Stimulated activated CD4-positive, alpha-beta T cell treated with anti-CD3 and anti-CD28 coated beads, Interleukin-12 subunit alpha, Interleukin-12 subunit beta, amount 100 ng/mL, for 4 hours (primary cell): ENCODE measurements at regions not wholly inside any gene's neighbourhood (a gene's known extent, or its start where the extent isn't known, plus 50 kb on each side); places are given as distances from the start of the nearest gene placed in this dataset.
"Not testable (repeated sequence)": the region's sequence is repeated elsewhere in the genome, so short reads cannot be mapped to it uniquely, and the experiment has no call there.

Experiments
- DNase-seq: peaks from one replicate; pipeline ENCODE4 v3.0.0-alpha.2; 2020

DNA sequence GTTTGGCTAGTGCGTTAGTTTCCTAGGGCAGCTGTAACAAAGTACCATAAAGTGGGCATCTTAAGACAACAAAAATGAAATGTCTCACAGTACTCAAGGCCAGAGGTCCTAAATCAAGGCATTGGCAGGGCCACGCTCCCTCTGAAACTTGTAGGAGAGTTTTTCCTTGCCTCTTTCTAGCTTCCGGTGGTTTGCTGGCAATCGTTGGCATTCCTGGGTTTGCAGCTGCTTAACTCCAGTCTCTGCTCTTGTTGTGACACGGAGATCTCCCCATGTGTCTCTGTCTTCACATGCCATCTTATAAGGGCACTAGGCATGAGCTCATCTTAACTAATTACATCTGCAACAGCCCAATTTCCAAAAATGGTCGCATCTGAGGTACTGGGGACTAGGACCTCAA is 362.0 kb upstream of the BOD1L1 start:
- DNase-seq: no peak

- no peak for DNase-seq
Measured at GRCh38 chr4:13990596-13991589, 363.4 kb upstream of the BOD1L1 start.

DNA sequence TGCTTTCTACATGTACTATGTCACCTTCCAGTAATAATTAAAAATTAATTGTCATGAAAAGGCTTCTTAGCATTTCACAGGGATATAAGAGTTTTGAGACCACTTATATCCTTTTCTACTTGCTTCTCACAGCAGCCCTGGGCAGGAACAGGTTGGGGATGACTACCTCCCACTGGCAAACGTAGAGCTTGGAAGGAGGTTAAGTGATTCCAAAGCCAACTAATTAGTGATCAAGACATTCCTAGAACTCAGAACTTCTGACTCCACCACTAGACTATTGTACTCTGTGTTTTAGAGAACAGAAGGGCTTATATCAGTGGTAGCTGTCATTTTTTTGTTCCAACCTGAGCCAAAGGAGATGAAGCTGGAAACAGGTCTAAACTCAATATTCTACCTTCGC is 364.5 kb upstream of the BOD1L1 start:
- no peak for DNase-seq

GRCh38 chr4:13992975-13993520 is 365.5 kb upstream of the BOD1L1 start:
- DNase-seq: no peak

- DNase-seq: no peak
Measured at GRCh38 chr4:13994016-13994415, 366.5 kb upstream of the BOD1L1 start.

- DNase-seq: no peak
Measured at GRCh38 chr4:13998850-13999445, 371.4 kb upstream of the BOD1L1 start.

DNA sequence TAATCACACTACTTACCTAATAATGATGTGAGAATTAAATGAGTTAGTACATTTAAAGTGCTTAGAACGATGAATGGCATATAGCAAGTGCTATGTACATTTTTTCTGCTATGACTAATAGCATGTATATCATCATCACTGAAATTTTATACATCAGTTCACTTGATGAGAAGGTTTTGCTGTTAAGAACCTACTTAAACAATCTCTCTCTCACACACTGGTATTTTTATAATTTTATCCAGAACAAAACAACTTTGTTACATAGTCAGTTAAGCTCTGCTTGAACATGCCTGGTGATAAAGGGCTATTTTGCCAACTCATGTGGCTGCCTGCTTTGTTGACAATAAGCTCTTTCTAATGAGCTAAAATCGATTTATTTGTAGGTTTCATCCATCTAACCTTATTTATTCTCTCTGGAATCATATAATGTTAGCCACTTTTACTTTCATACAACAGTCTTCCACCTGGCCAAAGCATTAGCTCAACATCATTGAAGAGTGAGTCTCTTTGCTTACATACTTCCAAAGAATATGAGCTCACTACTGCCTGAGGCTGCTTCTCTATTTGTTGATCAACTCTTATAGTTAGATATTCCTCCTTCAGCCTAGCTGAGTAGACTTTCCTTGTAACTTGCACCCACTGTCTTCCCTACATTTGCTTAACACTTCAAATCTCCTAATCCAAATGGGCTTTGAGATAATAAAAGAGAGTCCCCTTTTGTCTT is 372.7 kb upstream of the BOD1L1 start:
- DNase-seq: no peak

- DNase-seq: not testable (repeated sequence)
Measured at GRCh38 chr4:14002331-14002730, 374.8 kb upstream of the BOD1L1 start.

GRCh38 chr4:14008494-14008893 is 381.0 kb upstream of the BOD1L1 start:
- DNase-seq: no peak

DNA sequence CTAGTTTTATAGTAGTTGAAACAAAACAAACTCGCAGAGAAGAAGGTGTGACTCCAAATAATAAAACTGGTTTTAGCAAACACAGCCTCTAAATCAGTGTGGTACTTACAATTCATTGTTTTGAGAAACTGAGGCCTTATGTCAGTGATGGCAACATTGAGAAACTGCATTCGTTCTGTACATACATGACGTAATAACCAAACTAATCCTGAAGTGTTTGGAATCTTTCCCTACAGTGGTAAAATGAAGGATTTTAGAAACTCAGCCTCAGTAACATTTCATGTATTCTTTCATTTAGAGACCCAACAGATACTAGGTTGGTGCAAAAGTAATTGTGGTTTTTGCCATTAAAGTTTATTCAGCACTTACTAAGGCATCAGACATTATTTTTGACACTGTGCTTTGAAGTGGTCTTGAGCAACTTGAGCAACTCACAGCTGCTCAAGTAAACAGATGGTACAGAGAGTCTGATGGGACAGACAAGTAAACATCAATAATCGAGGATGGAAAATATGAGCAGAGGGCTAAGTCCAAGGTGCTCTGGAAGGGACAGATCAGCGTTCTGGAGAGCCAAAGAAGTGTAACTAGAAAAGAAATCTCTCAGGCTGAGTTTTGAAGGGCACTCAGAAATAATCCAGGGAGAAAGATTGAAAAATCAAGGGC is 390.8 kb upstream of the BOD1L1 start:
- DNase-seq: no peak

DNA sequence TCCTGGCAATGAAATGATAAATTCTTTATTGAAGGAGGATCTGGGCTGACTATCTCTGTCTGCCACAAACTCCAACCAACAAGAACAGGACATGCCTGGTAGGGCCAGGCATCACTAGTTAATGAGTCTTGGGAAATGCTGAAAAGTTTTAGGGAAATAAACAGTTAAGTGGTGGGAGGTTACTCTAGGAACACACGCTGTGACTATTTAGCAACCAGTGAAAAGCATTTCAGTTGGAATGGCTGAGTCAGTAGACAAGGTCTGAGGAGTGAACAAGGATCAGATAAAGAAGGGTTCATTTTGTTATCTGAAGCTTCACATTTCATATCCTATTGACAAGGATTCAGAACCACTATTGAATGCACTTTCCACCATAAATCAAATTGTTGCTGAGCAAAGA is 394.9 kb upstream of the BOD1L1 start:
- no peak for DNase-seq

DNA sequence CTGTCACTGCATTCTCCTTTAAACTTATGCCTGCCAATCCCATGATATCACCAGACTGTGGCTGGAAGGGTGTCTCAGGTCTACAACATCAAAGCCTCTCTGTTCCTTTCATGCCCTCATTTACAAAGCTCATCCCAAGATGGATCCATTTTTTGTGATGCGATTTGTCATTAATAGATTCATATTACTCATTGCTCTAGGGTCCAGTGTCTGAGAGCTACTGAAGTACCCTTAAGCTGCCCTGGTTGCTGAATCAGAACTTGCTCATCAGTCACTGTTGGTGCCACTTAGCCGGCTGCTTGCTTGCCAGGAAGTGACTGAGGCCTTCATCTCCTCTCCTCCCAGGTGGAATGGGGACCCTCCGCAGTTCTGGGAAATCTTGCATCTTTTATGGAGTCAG is 395.5 kb upstream of the BOD1L1 start:
- no peak for DNase-seq

- no peak for DNase-seq
Measured at GRCh38 chr4:14023896-14024295, 396.4 kb upstream of the BOD1L1 start.

DNA sequence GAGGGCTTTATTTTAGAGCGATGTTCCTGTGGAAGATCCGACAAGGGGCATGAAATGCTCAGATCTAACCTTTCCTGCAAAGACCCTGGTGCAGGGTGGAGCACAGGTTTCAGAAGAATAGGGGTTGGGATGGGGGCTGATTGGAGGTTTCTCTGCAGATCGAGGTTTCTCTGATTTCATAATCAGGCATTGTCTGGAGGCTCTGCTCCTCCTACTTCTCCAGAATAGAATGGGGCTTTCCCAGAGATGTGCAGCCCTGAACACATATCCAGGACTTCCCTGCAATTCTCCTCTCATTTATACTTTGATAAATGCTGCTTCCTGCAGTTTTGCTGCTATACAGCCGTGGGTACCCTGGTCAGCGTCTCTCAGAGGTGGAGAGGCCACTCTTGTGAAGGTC is 397.6 kb upstream of the BOD1L1 start:
- DNase-seq: no peak

- no peak for DNase-seq
Measured at GRCh38 chr4:14025891-14026290, 398.4 kb upstream of the BOD1L1 start.

DNA sequence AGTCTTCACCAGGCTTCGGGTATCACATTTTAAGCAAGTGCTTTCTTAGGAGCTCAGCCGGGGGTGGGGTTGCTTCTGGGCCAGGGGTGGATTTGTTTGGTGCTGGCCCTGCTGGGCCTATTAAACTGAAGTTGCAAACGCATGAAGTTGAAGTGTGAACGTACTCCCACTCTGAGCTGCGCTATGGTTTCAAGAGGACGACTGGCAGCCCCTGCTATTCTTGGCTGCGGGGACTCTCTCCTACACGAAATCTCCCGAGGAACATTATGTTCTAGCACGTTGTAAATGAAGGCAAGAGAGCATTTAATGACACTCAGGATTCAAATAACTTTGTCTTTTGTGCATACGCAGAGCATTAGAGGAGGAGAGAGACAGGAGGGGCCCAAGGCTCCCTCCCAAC is 401.3 kb upstream of the BOD1L1 start:
- no peak for DNase-seq

GRCh38 chr4:14035076-14035475 is 407.6 kb upstream of the BOD1L1 start:
- DNase-seq: no peak

- DNase-seq: no peak
Measured at GRCh38 chr4:14043203-14043602, 415.7 kb upstream of the BOD1L1 start.

- no peak for DNase-seq
Measured at GRCh38 chr4:14046642-14047041, 419.1 kb upstream of the BOD1L1 start.

GRCh38 chr4:14047840-14048239 is 420.3 kb upstream of the BOD1L1 start:
- no peak for DNase-seq

DNA sequence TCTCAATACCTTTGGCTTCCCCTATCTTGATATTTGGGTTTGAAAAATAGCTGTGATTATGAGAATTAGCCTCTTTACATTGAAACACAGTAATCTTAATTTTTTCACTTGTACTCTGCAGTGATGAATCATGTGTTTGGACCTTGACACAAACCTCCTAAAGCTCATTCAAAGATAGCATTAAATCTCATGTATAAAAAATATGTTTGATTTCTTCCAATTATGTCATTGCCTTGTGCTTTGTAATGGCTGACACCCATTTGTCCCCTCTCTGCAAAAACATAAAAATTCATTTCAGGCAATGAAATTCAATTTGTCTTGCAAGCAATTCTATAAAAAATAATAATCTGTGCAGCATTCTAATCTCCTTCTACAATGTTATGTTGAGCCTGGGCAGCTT is 422.4 kb upstream of the BOD1L1 start:
- DNase-seq: no peak

GRCh38 chr4:14053291-14053690 is 425.8 kb upstream of the BOD1L1 start:
- no peak for DNase-seq

DNA sequence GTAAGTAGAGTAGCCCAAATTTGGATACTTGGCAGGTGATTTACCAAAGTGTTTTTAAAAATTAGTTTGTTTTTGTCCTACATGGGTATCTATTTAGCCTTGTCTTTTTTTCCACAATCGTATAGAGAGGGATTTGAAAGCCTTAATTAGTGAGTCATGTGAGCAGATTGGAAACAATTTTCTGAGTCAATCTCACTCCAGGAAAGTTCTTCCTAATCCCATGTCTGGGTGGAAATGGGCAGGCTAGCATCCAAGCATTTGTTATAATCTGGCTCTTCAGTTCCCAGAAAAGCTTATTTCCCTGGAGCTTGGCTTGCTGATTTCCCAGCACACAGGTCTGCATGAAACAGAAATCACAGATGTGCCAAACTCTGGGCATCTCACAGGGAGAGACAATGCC is 426.9 kb upstream of the BOD1L1 start:
- DNase-seq: no peak
